Left colon (tissue), 2 donors: ENCODE measurements at regions not wholly inside any gene's neighbourhood (a gene's known extent, or its start where the extent isn't known, plus 50 kb on each side); places are given as distances from the start of the nearest gene placed in this dataset.
A peak's percentile ranks its signal among the peaks of the same experiment; 100 is the strongest.
"Not testable (repeated sequence)": the region's sequence is repeated elsewhere in the genome, so short reads cannot be mapped to it uniquely, and the experiment has no call there.

Experiments used
- ATAC-seq: fragments of 200-7000 bp; cut with Tn5 transposase; one replicate; pipeline ENCODE4 v1.9.1; 2020; ENCODE audit warnings: mild to moderate bottlenecking, moderate library complexity
- DNase-seq, 2 donors: peaks; one replicate each; pipeline ENCODE4 v3.0.0-alpha.2; 2020
- intact Hi-C, 2 donors: fragments of 100-400 bp; cut with DNase I in 1 of 2; cut with micrococcal nuclease in 1 of 2; formaldehyde crosslinking; loops; one replicate each; pipeline versions ENCODE4 v1.11.2 to v1.14.0; 2022; cut with DNase I, micrococcal nuclease
- donor health status: DM: no; HTN: no; CAD: no.
- donor health status: DM: yes; HTN: yes; CAD: no.

GRCh38 chr6:150789906-150790305 lies 75.6 kb upstream of the MTHFD1L start:
- ATAC-seq, DNase-seq, intact Hi-C loops: not testable (repeated sequence)

GRCh38 chr6:150791717-150792116 lies 73.8 kb upstream of the MTHFD1L start:
- intact Hi-C loops = no loop called here
- ATAC-seq = no peak
- no peak for DNase-seq

- DNase-seq = no peak
- no peak for ATAC-seq
- intact Hi-C loops = loop anchor here in 1 of 2 donors (5.0 kb wide), 1 partner anchor 366 kb away; no protein-coding TSS in a partner anchor
Observed at GRCh38 chr6:150797949-150798348, 67.6 kb upstream of the MTHFD1L start.

GRCh38 chr6:150799276-150799805 lies 66.2 kb upstream of the MTHFD1L start:
- ATAC-seq = no peak
- intact Hi-C loops = loop anchor here in 1 of 2 donors (5.0 kb wide), 1 partner anchor 367 kb away; no protein-coding TSS in a partner anchor
- no peak for DNase-seq

GRCh38 chr6:150800674-150801314 lies 64.7 kb upstream of the MTHFD1L start:
- intact Hi-C loops = no loop called here
- no peak for DNase-seq

GRCh38 chr6:150806790-150807189 lies 58.7 kb upstream of the MTHFD1L start:
- ATAC-seq = no peak
- intact Hi-C loops = no loop called here

More at GRCh38 chr6:150800674-150801314, 64.7 kb upstream of the MTHFD1L start:
- no peak for ATAC-seq

GRCh38 chr6:150813319-150813992 lies 52.0 kb upstream of the MTHFD1L start:
- ATAC-seq = peak; percentile 13
- intact Hi-C loops = loop anchor here (10.0 kb wide), 2 partner anchors 209 to 399 kb away; no protein-coding TSS in a partner anchor
- peak in 1 of 2 donors; percentile 15 for DNase-seq

More at GRCh38 chr6:150806790-150807189, 58.7 kb upstream of the MTHFD1L start:
- no peak for DNase-seq

- DNase-seq = no peak
- intact Hi-C loops = loop anchor here (2.0 to 10.0 kb wide), 3 partner anchors 209 to 399 kb away; no protein-coding TSS in a partner anchor
- ATAC-seq = peak; percentile 32
Observed at GRCh38 chr6:150813993-150814359, 51.5 kb upstream of the MTHFD1L start.
